Stimulated activated CD8-positive, alpha-beta memory T cell treated with anti-CD3 and anti-CD28 coated beads, Interleukin-15, amount 100 ng/mL, for 48 hours (primary cell): ENCODE measurements at regions not wholly inside any gene's neighbourhood (a gene's known extent, or its start where the extent isn't known, plus 50 kb on each side); places are given as distances from the start of the nearest gene placed in this dataset.
A peak's percentile ranks its signal among the peaks of the same experiment; 100 is the strongest.

Experiments
- DNase-seq, 2 donors: peaks; one replicate each; pipeline ENCODE4 v3.0.0-alpha.2; 2020; ENCODE audit warnings: low read depth in 2 of 2

DNA sequence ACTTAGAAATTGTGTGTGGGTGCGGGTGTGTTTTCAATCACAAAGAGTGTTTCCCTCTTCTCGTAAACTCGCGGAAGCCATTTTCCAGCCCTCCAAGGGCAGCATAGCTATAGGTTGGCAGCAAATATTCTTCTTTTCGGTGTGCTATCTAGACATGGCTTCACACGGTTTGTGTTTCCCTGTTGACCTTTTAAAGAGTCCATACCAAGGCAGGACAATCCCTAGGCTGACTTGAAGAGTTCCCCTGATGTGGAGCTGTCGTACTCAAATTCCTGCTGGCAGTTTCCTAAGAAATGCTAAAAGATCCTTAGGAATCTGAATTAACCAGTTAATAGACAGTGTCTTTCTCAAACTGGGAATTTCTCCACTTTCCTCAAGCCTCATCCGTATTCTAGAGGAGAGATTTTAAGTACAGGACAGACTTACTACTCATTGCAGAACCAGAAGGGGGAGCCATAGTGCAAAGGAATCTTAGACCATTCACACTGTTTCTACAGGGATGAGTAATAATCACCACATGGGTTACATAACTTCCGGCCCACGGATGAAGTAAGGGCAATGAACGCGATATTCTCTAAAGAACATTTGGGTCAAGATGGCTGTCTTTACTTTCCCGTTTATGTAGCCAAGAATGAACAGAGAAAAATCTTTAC, 288.6 kb upstream of the ELAC2 start:
- DNase-seq: peak in 1 of 2 donors; percentile 1

DNA sequence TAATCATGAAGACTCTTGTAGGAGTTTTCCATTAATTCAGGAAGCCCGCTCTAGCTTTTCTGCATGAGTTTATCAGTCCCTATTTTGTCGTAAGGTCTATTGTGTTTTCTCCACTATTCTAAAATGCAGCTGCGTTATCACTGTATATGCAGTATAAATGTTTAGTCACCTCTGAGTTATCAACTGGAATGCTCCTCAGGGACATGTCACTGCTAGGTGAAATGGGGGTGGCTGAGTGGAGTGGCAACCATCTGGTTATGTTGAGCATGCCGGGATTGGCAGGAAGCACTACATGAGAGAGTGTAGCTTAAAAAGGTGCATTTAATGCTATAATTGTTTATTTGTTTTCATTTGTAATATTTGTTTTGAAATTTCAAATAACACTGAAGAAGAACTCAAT, 285.2 kb upstream of the ELAC2 start:
- DNase-seq: no peak

DNA sequence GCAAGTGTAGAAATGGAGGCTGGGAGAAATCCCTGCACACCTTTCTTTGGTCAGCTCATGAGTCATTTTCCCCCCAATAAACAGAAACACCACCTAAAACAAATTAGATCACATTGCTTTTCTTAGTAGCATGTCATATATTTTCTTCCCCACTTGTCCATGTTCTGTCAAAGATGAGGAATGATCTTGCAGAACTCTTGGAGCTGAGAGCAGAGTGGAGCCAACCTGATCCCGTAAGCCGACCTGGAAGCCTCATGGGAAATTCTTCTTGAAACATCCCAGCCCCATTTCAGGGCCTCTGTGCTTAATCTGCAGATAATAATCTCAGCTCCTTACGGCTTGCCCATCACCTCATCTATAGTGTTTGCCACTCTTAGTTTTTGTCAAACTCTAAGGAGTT, 284.6 kb upstream of the ELAC2 start:
- no peak for DNase-seq

DNA sequence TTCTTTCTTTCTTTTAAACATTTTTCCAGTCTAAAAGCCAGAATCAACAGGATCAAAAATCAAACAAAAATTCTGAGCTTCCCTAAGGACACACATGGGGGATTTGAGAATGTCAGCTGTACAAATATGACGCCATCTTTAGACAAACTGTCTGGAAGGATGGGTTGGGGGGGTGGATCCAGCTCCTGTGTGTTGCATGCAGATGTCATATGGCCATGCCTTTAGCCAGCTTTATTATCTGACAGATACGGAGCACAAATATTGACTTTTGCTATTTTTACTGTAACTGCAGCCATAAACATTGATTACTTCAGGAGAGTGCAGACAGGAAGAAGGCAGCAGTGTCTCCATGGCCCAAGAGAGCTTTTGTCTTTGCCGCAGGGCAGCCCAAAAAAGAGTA, 279.4 kb upstream of the ELAC2 start:
- DNase-seq: no peak

DNA sequence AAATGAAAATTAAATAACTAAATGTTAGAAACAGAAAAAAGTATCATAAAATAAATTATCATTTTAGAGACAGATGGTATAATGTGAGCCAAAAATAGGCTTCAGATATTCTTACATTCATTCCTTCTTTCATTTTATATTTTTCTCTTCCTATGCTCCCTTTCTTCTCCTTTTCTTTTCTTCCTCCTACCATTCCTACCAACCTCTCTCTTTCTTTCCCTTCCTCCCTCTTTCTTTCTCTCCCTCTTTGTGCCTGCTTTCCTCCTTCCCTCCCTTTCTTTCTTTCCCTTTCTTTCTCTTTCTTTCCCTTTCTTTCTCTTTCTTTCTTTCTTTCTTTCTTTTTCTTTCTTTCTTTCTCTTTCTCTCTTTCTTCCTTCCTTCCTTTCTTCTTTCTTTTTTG, 275.6 kb upstream of the ELAC2 start:
- DNase-seq: no peak

DNA sequence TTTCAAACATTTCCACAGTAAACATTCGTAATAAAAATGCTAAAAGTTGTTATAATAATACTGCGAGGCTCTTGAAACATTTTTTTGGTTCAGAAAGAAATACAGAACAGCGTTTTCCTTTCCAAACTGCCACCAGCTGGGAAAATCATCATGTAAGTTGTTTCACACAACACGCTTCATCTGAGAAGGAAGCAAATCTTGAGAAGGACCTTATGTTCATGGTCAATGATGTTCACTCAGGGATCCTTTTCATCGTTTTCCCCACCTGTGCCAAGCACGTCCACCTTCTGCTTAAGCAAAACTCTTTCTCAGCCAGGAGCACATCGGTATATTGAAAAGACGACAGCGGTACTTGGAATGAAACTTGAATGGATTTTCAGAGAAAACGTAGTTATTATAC, 274.5 kb upstream of the ELAC2 start:
- no peak for DNase-seq

DNA sequence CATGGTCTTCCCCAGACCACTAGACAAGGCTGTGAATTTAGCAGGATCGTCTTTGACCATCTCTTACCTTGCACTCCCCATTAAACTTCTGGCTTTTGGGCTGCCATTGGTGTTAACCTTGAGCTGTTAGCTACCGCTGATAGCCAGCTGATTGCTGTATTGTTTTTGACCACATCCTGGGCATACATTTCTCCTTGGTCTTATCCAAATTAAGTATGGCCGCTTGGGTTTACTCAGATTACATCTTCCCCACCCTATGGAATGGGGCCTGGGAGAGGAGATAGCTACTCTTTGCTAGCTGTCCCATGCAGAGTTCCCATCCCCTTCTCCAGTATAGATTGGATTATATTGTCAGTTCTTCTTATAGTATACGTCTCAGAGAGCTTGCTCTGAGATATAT, 270.4 kb upstream of the ELAC2 start:
- no peak for DNase-seq

DNA sequence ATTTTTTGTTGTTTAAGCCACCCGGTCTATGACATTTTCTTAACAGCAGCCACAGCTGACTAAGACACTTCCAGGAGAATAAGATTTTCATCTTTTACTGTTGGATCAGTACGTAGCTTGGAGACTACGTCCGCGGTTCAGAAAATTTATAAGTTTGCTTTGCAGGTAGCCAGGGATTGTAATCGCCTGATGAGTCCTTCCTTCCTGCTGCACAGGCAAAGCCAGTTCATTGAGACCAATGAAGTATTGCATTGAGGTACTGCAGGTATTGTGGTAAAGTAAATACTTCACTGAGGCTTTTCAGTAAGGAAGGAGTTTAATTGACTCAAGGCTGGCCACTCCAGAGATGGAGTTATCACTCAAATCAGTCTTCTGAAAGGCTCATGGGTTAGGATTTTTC, 269.4 kb upstream of the ELAC2 start:
- DNase-seq: no peak

DNA sequence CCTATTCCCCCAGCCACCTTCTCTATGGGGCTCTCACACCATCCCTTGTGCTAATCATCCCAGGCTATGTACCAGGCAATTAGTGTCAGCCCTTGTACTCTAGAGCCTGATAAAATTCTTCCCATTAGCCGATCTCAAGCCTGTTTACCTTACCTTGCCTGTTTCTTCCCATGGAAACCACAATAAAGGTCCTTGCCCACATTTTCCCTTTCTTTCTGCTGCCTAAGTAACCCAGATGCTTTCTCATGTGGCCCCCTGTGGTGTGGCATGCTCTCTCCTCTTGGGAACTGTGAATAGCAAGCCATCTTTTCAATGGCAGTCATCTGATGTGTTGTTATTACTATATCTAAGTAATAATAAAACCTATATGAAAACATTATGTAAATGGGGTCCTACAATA, 265.8 kb upstream of the ELAC2 start:
- no peak for DNase-seq

DNA sequence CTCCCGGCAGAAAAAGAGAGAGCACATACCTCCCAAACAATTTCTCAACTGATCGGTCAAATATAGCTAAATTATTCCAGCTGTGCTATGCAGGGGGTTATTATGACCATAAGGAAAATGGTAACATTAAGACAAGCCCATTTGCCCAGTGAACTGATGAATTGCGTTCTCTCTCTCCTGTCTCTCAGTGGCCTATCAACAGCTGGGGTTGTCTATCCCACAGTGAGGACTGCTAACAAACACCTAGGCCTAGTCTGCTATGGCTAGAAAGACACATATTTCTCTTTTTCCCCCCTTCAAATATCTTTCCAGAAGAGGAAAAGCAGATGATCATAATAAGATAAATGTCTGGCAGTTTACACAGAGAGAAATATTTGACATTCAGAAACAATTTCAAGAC, 263.8 kb upstream of the ELAC2 start:
- DNase-seq: no peak

DNA sequence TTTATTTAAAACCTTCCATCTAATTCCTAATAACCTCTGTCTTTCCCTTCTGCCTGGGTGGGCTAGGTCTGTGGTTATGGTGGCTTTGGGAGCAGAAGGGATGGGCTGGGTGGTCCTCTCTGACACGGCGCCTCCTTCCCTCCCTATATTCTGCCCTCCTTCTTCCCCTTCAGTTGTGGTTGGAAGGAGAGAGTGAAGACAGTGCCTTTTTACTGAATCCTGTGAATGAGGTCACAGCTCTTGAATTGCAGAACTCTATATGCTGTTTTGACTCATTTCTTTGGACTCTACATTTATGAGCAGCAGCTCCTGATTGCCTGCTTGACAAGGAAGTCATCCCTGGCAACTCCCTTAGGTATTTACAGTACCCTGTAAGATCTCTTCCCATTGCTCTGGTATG, 256.0 kb upstream of the ELAC2 start:
- no peak for DNase-seq

DNA sequence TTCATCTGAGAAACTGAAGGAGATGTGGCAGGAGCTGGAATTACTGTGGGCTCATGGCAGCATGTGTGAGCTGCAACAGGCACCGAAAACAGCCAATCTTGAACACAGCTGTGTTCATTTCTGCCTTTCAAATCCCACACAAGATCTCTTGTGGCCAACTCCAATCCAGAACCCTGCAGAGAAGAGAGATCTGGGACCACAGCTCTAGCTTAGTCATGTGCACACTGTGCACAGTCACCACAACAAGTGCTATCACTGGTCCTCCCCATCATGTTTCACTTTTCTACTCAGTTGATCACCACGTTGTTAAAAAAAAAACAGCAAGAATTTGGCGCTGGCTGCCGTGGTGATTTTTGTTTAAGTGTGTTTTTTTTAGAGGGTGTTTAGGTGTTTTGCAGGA, 254.5 kb upstream of the ELAC2 start:
- DNase-seq: no peak

DNA sequence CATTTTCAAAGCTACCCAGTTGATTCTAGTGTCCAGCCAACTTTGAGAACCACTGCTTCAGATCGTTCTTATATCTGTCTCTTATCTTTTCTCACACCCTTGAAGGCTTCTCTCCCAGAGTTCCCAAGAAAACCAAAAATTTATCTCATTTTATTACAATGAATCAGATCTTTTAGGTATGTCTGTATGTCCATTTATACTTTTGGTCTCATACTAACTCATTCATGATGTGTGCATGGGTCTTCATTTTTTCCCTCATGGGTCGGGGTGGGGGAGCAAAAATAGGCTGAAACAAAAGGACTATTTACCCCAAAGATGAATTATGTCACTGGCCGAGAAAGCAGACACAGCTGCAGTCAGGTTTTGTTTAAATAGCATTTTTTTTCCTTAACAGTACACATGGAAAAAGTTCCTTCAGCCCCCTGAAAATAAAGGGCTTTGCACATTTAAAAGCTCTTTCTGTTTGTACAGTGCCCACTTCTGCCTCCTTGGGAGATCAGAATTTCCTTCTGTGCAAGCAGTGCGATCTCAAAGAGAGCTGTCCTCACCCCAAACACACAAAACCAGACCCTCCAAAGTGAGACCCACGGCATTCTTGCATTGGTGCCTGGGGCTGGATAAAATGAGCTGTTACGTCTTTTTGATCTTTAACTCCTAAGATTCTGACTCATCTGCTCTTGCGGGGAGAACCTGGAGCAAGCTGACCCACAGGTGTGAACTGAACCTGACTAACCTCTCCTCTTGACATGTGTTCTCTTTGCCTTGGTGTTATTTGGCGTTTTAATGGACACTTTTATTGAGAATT, 251.2 kb upstream of the ELAC2 start:
- DNase-seq: no peak

DNA sequence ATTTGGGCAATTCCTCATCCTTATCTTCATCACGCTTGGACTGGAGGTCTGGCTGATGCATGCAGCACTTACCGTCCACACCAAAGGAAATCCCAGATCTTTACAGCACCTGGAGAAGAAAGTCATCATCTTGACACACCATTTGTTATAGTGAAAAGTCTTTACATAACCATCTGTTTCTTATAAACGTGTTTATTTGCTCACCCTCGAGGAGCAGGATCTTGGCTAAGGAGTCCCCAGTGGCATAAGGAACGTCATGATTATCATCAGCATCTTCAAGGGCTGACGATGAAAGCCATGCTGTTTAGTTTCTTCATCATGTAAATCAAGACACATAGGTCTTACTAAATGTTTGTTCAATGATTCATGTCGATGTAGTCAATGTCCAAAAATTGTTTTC, 248.8 kb upstream of the ELAC2 start:
- no peak for DNase-seq

DNA sequence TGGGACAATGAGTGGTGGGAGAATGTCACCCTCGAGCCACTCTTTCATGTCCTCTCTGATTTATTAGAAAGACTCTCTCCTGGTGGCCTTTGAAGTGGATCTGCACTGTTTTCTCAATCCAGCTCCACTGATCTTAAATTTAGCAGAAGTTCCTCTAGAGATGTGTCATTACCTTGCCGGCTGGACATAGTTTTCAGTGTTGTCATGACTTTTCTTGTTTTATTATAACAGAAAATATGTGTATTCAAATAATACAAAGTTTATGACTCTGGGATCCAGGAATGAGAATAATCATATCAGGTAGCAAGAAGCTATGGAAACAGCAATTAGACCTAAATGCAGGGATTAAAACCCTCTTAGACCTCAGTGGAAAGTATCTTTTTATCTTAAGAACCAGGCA, 247.5 kb upstream of the ELAC2 start:
- no peak for DNase-seq

DNA sequence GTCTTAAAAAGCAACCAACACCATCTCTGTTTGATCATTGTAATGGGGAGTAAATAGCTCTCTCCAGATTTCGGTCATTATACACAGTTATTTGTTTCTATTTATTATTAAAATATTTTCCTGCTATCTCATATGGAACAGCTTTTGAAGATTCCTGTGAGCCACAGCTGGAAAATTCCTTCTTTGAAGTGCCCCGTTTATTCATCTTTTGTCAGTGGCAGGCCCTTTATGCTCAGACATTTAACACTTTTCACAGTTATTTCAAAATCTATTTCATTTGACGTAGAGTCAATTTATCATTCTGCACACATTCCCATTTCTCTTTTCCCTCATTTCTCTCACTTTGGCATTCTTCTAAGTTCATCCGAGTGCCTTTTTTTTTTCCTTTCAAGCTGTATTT, 245.9 kb upstream of the ELAC2 start:
- DNase-seq: no peak

DNA sequence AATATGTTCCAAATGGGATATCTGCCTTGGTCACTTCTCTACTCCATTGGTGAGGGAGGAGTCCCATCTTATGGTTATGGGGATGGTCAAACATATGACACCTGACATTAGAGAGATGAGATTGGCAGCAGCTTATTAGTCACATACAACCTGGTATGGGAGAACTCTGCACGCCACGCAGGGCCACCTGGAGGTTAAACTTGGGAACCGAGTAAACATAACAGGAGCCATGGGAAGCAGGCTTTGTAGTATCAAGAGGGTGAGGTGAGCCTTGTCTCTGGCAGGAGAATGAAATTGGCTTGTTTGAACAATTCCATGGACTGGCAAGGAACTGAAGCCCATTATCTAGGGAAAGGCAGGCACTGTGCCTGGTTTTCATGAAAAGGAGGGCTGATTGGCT, 238.7 kb upstream of the ELAC2 start:
- no peak for DNase-seq

DNA sequence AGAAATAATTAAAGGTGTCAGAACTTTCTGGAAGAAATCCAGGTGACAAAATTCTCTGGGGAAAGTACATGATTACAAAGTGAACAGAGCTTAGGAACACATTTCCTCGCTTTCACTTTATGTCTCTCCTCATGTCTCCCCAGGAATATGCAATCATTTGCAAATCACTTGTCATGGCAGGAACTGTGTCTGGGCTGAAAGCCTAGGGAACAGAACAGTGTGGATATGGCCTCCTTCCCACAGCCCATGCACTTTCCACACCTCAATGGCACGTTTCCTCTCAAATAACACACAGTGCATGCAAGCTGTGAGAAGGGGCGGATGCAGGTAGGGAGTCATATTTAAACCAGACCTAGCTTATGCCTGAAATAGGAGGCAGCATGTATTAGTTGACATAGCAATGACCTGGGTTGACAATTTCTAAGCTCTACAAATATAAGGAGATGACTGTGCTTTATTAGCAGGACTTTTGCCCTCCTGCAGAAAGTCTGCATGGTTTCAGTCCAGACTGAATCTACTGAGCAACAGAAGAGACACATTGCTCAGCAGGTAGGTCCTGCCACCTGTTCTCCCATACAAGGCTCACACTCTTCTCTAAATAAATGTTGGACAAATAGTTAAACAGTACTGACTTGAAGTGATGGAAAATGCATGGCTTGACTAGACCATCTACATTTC, 236.0 kb upstream of the ELAC2 start:
- no peak for DNase-seq

DNA sequence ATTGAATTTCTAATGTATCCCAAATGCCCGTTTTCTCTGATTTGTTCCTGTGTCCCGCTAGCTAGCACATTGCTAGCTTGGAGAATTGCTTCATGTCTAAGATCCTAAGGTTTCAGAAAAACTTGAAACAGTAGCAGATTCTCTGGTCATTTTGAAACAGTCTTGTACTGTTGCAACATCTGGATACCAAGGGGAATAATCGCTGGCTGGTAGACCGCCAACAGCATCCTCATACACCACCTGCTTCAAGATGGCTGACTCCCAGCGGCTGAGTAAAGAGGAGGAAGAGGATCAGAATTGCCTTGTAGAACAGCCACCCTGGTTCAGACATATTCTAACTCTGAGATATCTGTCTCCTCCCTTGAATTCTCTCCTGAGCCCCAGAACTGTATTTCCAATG, 226.7 kb upstream of the ELAC2 start:
- DNase-seq: no peak

DNA sequence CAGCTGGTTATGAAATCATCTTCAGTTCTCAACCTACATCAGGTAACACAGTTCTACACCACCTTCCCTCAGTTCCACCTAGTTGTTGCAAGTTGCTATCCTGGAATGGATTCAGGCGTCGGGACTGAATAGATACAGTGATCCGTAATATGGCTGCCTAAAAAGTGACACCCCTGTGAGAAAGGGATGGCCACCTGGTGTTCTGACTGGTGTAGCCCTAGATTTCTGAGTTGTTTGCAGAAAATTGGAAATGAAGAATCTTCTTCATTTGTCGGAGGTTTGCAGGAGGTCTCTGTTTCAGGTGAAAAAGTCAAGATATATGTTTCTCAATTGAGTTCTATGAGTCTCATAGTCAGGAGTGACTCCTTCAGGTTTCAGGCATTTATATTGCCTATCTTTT, 225.8 kb upstream of the ELAC2 start:
- no peak for DNase-seq

DNA sequence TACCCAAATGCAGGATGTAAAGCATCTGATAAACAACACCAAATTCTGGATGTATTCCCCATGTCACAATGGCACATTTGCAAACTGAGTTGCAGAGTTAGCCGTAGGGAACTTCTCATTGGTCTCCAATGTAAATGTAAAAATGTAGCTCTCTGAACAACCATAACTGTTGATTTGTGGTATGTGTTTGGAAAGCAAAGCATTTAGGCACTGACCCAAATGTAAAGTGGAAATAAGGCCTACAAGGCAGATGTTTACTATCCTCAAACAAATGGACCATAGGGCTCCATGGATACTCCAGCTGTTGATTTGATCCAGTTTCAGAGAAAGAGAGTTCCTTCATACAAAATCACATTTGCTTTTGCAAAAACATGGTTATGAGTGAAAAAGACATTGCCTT, 223.0 kb upstream of the ELAC2 start:
- no peak for DNase-seq

DNA sequence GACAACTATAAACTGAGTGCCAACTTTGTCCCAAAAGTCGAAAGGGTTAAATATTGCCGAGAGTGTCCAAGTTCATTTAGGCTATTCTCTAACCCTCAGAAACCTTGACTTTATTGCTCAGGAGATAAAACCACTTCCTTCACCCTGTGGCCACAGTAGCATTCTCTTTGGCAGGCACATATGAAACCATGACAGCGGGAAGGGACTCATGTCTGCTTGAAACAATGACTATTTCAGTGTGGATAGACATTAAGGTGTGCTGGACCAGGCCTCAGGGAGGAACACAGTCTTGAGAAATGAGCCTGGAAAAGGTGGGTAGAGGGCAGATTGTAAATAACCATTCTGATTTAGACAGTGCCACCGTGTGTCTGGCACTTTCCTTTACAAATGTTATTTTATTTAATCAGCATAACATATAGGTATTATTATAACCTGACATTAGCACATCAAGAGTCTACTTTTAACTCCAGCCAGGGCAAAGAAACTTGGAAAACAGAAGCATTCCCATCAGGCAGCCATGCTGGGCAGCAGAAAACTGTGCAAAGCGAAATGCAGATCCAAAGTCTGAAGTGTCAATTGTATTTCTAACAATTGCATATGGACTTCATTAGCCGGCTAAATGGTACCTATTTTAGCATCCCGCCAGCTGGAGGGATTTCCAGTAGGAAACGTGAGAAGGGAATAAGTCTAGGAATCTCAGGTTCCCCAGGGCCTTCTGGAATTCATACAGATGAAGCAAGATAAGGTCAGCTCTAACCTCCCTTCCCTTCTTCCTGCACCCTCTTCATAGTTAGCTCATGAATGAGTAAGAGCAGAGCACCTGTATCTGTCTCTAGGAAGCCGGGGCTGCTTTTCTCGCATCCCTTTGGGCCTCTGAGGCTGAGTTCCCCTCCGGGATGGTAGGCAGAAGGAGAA, 212.8 kb upstream of the ELAC2 start:
- DNase-seq: no peak
